IPS-NIHi11 (cell line): ENCODE measurements at regions not wholly inside any gene's neighbourhood (a gene's known extent, or its start where the extent isn't known, plus 50 kb on each side); places are given as distances from the start of the nearest gene placed in this dataset.
A peak's percentile ranks its signal among the peaks of the same experiment; 100 is the strongest.
"Not testable (repeated sequence)": the region's sequence is repeated elsewhere in the genome, so short reads cannot be mapped to it uniquely, and the experiment has no call there.

Source experiments
- DNase-seq: peaks from one replicate; pipeline ENCODE4 v3.0.0; 2012; ENCODE audit warnings: mixed read lengths, low spot score

DNA sequence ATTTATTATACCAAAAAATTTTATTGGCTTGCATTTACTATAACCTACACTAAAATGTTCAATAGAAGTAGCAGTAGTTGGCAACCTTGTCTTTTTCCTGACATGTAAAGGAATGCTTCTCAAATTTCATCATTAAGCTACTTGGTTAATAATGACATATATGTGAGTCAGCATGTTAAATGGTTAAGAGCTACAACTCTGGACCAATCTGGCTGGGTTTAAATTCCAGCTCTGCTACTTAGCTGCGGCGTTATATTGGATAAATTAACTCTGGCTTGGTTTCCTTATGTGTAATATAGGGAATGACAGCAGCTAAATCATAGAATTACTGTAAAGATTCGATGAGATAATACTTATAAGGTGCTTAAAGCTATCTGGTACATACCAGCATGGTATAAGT lies 53.7 kb upstream of the OTOGL start:
- DNase-seq, result no peak

- no peak for DNase-seq
Measured at GRCh38 chr12:80044694-80045046, 54.7 kb upstream of the OTOGL start.

GRCh38 chr12:80041692-80042091 lies 57.6 kb upstream of the OTOGL start:
- no peak for DNase-seq

GRCh38 chr12:80041071-80041470 lies 58.3 kb upstream of the OTOGL start:
- no peak for DNase-seq

- no peak for DNase-seq
Measured at GRCh38 chr12:80040075-80040738, 59.1 kb upstream of the OTOGL start.

GRCh38 chr12:80038062-80038560 lies 61.2 kb upstream of the OTOGL start:
- no peak for DNase-seq

DNA sequence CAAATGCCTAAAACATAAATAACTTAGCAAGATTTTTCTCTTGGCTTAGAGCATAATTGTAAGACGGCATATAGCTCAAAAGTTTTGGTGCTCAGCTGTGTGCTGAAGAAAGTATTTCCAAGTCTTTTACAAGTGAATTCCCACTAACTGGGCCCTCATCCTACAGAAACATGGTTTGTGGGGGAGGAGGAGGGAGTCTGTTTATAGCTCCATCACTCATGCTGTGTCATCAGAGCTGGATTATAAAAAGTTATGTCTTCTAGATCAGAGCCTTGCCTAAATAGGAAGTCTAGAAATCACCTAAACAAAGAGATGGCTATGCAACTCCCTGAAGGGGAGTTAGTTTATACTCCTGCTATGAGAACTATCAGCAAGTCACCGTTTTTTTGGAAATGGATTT lies 65.9 kb upstream of the OTOGL start:
- DNase-seq, result no peak

DNA sequence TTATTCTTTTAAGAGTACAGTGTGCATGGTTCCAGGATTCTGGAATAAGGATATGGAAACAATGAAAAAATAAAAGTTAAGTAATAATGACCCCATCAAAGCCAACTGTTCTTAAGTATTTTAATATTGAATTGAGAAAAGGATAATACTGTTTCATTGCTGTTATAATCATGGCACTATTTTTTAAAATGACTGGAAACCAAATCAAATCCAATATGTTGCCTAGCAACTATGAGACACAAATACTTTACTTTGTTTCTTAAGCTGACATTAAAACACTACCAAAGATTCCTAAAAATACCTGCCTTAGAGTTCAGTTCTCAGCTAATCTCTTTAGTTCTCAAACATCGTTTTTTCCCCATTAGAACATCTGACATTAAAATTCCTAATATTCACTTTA lies 66.4 kb upstream of the OTOGL start:
- no peak for DNase-seq

DNA sequence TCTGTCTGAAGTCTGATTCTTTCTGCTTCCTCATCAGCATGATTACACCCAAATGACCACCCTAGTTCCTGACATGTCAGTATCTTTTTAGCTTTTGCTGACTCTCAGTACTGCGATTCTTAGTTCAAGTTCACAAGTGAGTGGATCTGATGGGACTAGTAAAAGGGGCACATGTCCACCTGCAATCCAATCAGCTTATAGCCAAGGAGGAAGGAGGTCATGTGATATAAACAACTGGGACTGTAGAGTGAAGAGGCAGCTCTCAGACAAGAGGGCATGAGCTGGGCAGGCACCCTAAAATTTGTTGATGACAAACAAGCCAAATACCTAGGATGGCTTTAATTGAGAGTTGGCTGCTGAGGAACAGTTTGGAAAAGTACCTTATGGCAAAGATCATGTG lies 68.1 kb upstream of the OTOGL start:
- DNase-seq, result no peak

GRCh38 chr12:80025638-80026037 lies 73.7 kb upstream of the OTOGL start:
- DNase-seq, result no peak

DNA sequence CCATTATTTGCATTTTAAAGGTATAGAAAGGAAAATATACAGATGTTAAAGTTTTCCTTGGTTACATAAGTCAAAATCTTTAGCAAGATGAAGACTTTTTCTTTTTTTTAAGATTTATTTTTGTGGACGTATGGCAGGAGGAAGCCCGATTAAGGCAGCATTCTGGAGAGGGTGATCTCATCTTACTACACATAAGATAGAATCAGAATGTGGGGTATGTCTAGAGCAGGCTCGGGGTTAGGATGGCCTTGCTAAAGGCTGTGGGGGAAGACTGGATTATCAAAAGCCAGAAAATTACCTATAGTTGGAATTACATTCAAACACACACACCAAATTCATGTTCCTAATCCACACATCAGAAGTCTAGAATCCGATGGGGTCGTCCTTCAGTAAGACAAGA lies 79.6 kb upstream of the OTOGL start:
- DNase-seq, result no peak

DNA sequence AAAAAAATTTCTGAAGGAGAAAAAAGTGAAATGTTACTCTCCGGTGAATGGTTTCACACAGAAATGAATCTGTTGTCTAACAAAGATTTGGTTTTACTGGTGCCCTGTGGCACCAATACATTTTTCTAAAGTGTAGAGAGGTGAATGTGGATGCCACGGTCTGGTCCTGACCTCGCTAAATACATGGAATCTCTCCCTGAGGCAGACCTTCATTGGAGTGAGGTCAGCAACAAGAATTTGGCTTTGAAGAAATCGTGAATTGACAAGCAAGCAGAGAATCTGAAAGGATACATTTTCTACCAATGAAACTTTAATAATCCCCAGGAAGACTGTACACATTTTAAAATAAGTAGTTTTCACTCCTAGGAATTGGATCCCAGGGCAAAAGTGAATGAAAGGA lies 81.2 kb upstream of the OTOGL start:
- no peak for DNase-seq

DNA sequence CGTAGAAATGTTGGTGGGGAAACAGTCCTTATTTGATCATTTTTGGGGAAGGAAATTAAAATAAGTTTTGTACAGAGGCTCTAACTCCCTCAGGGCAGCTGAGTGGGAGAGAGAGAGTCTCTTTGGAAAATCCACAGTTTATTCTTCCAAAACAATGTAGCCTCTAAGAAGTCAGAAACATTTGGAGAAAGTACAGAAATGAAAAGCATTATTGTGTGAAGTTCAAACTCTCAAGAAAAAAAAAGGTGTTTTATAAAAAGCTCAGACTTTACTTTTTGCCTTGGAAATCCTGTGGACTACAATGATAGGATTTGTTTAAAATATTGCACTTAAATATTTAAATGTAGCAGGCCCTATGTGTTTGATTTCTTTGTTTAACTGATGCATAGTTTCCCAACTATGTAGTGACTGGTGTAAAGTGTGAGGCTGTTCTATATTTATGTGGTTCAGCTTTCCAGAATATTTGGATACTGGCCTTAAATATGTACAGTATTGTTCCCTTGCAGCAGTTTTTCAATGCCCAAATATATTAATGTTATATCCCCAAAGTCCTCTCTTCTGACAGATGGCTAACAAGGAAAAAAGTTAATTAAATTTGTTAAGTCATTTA lies 82.0 kb upstream of the OTOGL start:
- DNase-seq, result no peak

- DNase-seq, result no peak
Measured at GRCh38 chr12:80016684-80017083, 81.8 kb upstream of the PPP1R12A start.

DNA sequence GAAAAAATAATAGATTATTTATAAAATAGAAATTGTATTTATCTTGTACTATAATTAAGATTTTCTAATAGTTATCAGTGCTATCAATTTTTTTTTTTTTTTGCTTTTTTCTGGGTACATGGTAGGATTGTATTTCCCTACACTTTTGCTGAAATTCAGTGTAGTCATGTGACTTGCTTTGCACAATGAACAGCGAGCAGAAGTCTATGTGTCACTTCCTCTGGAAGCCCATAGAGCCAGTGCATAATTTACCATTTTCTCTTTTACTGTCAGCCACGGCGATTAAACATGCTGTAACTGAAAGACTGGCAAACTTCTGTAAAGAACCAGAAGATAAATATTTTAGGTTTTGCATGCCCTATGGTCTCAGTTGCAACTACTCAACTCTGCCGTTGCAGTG lies 80.8 kb upstream of the PPP1R12A start:
- DNase-seq, result no peak

GRCh38 chr12:80003744-80004143 lies 68.8 kb upstream of the PPP1R12A start:
- not testable (repeated sequence) for DNase-seq

- DNase-seq, result peak; percentile 44
Measured at GRCh38 chr12:80001562-80001961, 66.7 kb upstream of the PPP1R12A start.

DNA sequence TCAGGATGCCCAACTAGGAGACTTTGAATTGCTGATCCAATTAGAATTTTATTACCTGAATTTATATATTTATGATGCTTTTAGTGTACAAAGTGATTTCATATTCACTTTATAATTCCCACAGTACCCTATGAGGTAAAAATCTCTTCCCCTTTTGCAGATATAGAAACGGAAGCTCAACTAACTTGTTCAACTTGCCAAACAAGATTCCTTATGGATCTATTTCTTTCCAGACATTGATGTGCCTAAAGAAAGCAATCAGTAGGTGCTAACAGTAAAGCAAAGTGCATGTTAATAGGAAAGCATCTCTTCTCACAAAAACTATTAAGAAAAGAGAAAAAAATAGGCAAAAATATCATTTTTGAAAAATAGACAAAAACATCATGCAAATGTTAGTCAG lies 65.9 kb upstream of the PPP1R12A start:
- no peak for DNase-seq

GRCh38 chr12:79998554-79998953 lies 63.7 kb upstream of the PPP1R12A start:
- no peak for DNase-seq

DNA sequence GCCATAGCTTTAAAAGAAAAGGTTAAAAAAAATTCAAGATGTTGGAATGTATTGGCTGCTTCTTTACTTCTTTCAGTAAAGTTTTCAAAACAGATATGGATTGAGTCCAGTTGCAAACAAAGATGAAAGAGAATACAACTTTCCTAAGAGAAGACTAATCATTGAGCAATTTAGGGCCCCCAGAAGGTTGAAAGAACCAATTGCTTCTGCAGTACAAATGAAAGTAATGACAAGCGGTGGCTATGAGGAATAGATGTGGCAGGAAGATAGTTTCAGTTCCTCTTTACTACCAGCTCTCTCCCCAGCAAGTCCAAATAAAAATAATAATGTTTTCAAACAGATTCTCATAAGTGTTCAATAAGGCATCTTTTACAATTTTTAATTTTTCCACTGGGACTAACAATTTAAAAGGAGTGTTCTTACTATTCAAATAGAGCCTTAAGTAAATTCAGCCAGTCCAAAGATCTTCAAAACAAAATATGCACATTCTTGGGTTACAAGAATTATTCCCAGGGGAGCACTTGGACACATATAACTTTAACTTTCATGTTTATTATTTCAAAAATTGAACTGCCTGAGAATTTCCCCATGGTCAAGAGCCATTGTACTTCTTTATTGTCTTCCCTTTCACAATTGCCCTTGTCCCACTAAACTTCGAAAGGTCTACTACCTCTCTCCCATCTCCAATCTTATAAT lies 62.3 kb upstream of the PPP1R12A start:
- DNase-seq, result no peak

DNA sequence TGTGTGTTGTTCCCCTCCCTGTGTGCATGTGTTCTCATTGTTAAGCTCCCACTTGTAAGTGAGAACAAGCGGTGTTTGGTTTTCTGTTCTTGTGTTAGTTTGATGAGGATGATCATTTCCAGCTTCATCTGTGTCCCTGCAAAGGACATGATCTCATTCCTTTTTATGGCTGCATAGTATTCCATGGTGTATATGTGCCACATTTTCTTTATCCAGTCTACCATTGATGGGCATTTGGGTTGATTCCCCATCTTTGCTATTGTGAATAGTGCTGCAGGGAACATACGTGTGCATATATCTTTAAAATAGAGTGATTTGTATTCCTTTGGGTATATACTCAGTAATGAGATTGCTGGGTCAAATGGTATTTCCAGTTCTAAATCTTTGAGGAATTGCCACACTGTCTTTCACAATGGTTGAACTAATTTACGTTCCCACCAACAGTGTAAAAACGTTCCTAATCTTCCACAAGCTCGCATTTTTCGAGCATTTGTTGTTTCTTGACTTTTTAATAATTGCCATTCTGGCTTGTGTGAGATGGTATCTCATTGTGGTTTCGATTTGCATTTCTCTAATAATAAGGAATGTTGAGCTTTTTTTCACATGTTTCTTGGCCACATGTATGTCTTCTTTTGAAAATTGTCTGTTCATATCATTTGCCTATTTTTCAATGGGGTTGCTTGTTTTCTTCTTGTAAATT lies 60.6 kb upstream of the PPP1R12A start:
- not testable (repeated sequence) for DNase-seq

- no peak for DNase-seq
Measured at GRCh38 chr12:79993106-79993862, 58.4 kb upstream of the PPP1R12A start.
